GM23338 (cell line): ENCODE measurements at regions not wholly inside any gene's neighbourhood (a gene's known extent, or its start where the extent isn't known, plus 50 kb on each side); places are given as distances from the start of the nearest gene placed in this dataset.
"Not testable (repeated sequence)": the region's sequence is repeated elsewhere in the genome, so short reads cannot be mapped to it uniquely, and the experiment has no call there.

ENCODE experiments used
- CREB1 ChIP-seq: fragments of 250-450 bp; sonication (Bioruptor Pico); IDR thresholded peaks from 2 replicates; pipeline ENCODE4 v1.5.0; 2020; ENCODE audit warnings: low read depth, mild to moderate bottlenecking, moderate library complexity
- CTCF ChIP-seq, 2 experiments: fragments of 200-600 bp in 1 of 2; sonication (generic) in 1 of 2; conservative IDR thresholded peaks; 2 replicates each; pipeline versions ENCODE4 v1.5.1 to v1.6.1; 2016 to 2017; ENCODE audit warnings: antibody characterized with exemption in 2 of 2, low read depth in 2 of 2, mild to moderate bottlenecking in 2 of 2, moderate library complexity in 1 of 2
- ETS1 ChIP-seq: IDR thresholded peaks from 2 replicates; pipeline ENCODE4 v1.6.1; 2016; ENCODE audit warnings: antibody characterized with exemption
- EZH2 ChIP-seq: fragments of 200-600 bp; sonication (generic); IDR thresholded peaks from one replicate; pipeline ENCODE4 v1.8.0; 2017; ENCODE audit warnings: antibody characterized with exemption, mild to moderate bottlenecking, low read depth; ENCODE audit not compliant: unreplicated experiment
- EZH2phosphoT487 ChIP-seq: fragments of 200-600 bp; sonication (generic); IDR thresholded peaks from one replicate; pipeline ENCODE4 v1.8.1; 2018; ENCODE audit warnings: antibody characterized with exemption; ENCODE audit not compliant: unreplicated experiment
- JUNB ChIP-seq: IDR thresholded peaks from one replicate; pipeline ENCODE4 v1.6.1; 2016; ENCODE audit warnings: antibody characterized with exemption; ENCODE audit not compliant: unreplicated experiment
- POLR2AphosphoS5 ChIP-seq: IDR thresholded peaks from 2 replicates; pipeline ENCODE4 v1.6.1; 2016; ENCODE audit warnings: antibody characterized with exemption, low read depth
- ZNF114 ChIP-seq: fragments of 250-450 bp; sonication (Bioruptor Pico); IDR thresholded peaks from 2 replicates; pipeline ENCODE4 v1.5.0; 2020; ENCODE audit warnings: mild to moderate bottlenecking, moderate library complexity
- TF ChIP-seq, protein P1 (sequence below): IDR thresholded peaks from one replicate; pipeline ENCODE4 v1.6.1; 2018; ENCODE audit warnings: antibody characterized with exemption; ENCODE audit not compliant: unreplicated experiment

DNA sequence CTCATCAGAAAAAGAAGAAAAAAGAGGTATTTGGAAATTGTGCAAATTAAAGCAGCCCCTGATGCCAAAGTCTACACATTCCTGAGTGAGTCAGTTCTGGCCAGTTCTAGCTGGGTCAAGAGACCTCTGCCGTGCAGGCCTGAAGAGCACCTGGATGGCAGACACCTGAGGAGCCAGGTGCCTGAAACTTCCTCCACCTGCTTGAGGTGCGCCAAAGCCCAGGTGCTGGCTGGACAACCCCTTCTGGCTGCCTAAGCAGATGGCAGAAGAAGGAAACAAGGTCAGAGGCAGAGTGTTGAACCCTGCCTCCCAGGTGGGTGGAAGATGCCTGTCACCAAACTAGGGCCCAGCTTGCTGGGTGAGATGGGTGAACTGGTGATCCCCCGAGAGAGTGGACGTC, 215.8 kb downstream of the GOLGA6L6 start:
- not testable (repeated sequence) for TF ChIP-seq CTCF (conservative IDR thresholded peaks at IDR 0.05; ENCODE audit: low read depth in 2 of 2); EZH2; POLR2AphosphoS5; ZNF114 (CRISPR knock-in tag); CREB1 (CRISPR knock-in tag); ETS1; EZH2phosphoT487; JUNB
- TF ChIP-seq, protein P1, sequence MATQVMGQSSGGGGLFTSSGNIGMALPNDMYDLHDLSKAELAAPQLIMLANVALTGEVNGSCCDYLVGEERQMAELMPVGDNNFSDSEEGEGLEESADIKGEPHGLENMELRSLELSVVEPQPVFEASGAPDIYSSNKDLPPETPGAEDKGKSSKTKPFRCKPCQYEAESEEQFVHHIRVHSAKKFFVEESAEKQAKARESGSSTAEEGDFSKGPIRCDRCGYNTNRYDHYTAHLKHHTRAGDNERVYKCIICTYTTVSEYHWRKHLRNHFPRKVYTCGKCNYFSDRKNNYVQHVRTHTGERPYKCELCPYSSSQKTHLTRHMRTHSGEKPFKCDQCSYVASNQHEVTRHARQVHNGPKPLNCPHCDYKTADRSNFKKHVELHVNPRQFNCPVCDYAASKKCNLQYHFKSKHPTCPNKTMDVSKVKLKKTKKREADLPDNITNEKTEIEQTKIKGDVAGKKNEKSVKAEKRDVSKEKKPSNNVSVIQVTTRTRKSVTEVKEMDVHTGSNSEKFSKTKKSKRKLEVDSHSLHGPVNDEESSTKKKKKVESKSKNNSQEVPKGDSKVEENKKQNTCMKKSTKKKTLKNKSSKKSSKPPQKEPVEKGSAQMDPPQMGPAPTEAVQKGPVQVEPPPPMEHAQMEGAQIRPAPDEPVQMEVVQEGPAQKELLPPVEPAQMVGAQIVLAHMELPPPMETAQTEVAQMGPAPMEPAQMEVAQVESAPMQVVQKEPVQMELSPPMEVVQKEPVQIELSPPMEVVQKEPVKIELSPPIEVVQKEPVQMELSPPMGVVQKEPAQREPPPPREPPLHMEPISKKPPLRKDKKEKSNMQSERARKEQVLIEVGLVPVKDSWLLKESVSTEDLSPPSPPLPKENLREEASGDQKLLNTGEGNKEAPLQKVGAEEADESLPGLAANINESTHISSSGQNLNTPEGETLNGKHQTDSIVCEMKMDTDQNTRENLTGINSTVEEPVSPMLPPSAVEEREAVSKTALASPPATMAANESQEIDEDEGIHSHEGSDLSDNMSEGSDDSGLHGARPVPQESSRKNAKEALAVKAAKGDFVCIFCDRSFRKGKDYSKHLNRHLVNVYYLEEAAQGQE, result not testable (repeated sequence)
